H1 (cell line): ENCODE measurements at regions not wholly inside any gene's neighbourhood (a gene's known extent, or its start where the extent isn't known, plus 50 kb on each side); places are given as distances from the start of the nearest gene placed in this dataset.

Source experiments
- CTCF ChIA-PET: fragments of 300-600 bp; sonication (Branson Sonifier 250); formaldehyde crosslinking; loops from one replicate; lab custom pipeline; 2021; ENCODE audit not compliant: partially characterized antibody; lab: Charles Lee
- POLR2A ChIA-PET: fragments of 300-600 bp; sonication (Branson Sonifier 250); formaldehyde crosslinking; loops from one replicate; lab custom pipeline; 2021; ENCODE audit warnings: inconsistent platforms; ENCODE audit not compliant: partially characterized antibody; lab: Charles Lee
- DNase-seq, 2 experiments: peaks; one replicate each; pipeline versions ENCODE4 v3.0.0 to v3.0.0-alpha.2; 2010 to 2022; ENCODE audit warnings: low spot score in 2 of 2, low read depth in 1 of 2, mixed read lengths in 1 of 2
- FAIRE-seq: peaks from 2 replicates; lab custom pipeline; 2011; peaks lifted over from hg19 to GRCh38; lab: Jason Lieb, UNC
- H2AFZ ChIP-seq: 2 replicates; pipeline ENCODE4 v1.8.1; 2012; ENCODE audit warnings: low read length, inconsistent platforms
- H2AK5ac ChIP-seq: 2 replicates; pipeline ENCODE4 v1.6.1; 2013; ENCODE audit warnings: low read depth, low read length
- H2BK120ac ChIP-seq: replicated peaks from 2 replicates; pipeline ENCODE3; 2013; ENCODE audit warnings: low read depth, low read length, inconsistent platforms
- H2BK12ac ChIP-seq: 2 replicates; pipeline ENCODE4 v1.6.1; 2013; ENCODE audit warnings: low read depth, low read length
- H2BK15ac ChIP-seq: 2 replicates; pipeline ENCODE4 v1.6.1; 2013; ENCODE audit warnings: low read length
- H2BK20ac ChIP-seq: 2 replicates; pipeline ENCODE4 v1.6.1; 2013; ENCODE audit warnings: low read length
- H2BK5ac ChIP-seq: 2 replicates; pipeline ENCODE4 v1.6.1; 2013; ENCODE audit warnings: low read depth, low read length
- H3K14ac ChIP-seq: 2 replicates; pipeline ENCODE4 v1.6.1; 2013; ENCODE audit warnings: inconsistent platforms; ENCODE audit not compliant: insufficient read length
- H3K18ac ChIP-seq: 2 replicates; pipeline ENCODE4 v1.6.1; 2013; ENCODE audit warnings: low read length; ENCODE audit errors: extremely low read depth
- H3K23ac ChIP-seq: 2 replicates; pipeline ENCODE4 v1.6.1; 2013; ENCODE audit warnings: inconsistent platforms; ENCODE audit not compliant: insufficient read length
- H3K23me2 ChIP-seq: 2 replicates; pipeline ENCODE4 v1.6.1; 2013; ENCODE audit warnings: low read depth, low read length
- H3K27ac ChIP-seq: 2 replicates; pipeline ENCODE4 v1.6.1; 2011; ENCODE audit warnings: low read depth, low read length, inconsistent platforms
- H3K27me3 ChIP-seq, 4 experiments: replicated peaks in 1 of 4; 1 replicate in 1 of 4; 2 replicates in 3 of 4; pipeline versions ENCODE4 v1.6.1 to v1.8.1; 2011 to 2013; ENCODE audit warnings: low read length in 3 of 4, mild to moderate bottlenecking in 3 of 4, inconsistent platforms in 2 of 4, mixed read lengths in 2 of 4, moderate library complexity in 1 of 4; ENCODE audit not compliant: control insufficient read depth in 3 of 4, insufficient read depth in 3 of 4; ENCODE audit errors: extremely low read depth in 1 of 4
- H3K36me3 ChIP-seq, 4 experiments: 2 replicates each; pipeline versions ENCODE4 v1.6.1 to v1.8.1; 2011 to 2013; ENCODE audit warnings: mild to moderate bottlenecking in 4 of 4, low read length in 3 of 4, moderate library complexity in 2 of 4, control low read depth in 1 of 4, inconsistent platforms in 1 of 4; ENCODE audit not compliant: insufficient read depth in 4 of 4, control insufficient read depth in 2 of 4
- H3K4ac ChIP-seq: replicated peaks from 2 replicates; pipeline ENCODE3; 2013; ENCODE audit warnings: low read length, low read depth, mixed read lengths, inconsistent platforms; ENCODE audit not compliant: insufficient read length
- H3K4me1 ChIP-seq, 4 experiments: replicated peaks in 1 of 4; 1 replicate in 1 of 4; 2 replicates in 3 of 4; pipeline versions ENCODE4 v1.6.1 to v1.8.1; 2011 to 2013; ENCODE audit warnings: low read length in 3 of 4, inconsistent platforms in 2 of 4, mixed read lengths in 1 of 4; ENCODE audit not compliant: insufficient read depth in 4 of 4, control insufficient read depth in 3 of 4
- H3K4me2 ChIP-seq, 2 experiments: 2 replicates each; pipeline versions ENCODE4 v1.6.1 to v1.8.1; 2011 to 2013; ENCODE audit warnings: low read depth in 2 of 2, low read length in 2 of 2, control low read depth in 1 of 2, inconsistent platforms in 1 of 2, mild to moderate bottlenecking in 1 of 2; ENCODE audit not compliant: insufficient read depth in 1 of 2
- H3K4me3 ChIP-seq, 4 experiments: fragments of 200-600, 300-600 bp in 1 of 4; sonication (generic), shearing (Covaris generic), sonication (Bioruptor Twin) in 1 of 4; 2 replicates each; pipeline versions ENCODE4 v1.5.1 to v1.8.1; 2011 to 2016; ENCODE audit warnings: low read length in 4 of 4, low read depth in 3 of 4, control low read depth in 2 of 4, inconsistent platforms in 2 of 4, mild to moderate bottlenecking in 2 of 4, mixed read lengths in 1 of 4, moderate library complexity in 1 of 4; ENCODE audit not compliant: insufficient read depth in 2 of 4; ENCODE audit errors: extremely low read depth in 1 of 4
- H3K56ac ChIP-seq: replicated peaks from 2 replicates; pipeline ENCODE3; 2013; ENCODE audit warnings: low read depth, mild to moderate bottlenecking, mixed read lengths, low read length, inconsistent platforms; ENCODE audit not compliant: insufficient read length
- H3K79me1 ChIP-seq: 2 replicates; pipeline ENCODE4 v1.6.1; 2013; ENCODE audit warnings: low read depth, low read length, control low read depth
- H3K79me2 ChIP-seq, 2 experiments: 2 replicates each; pipeline versions ENCODE4 v1.6.1 to v1.8.1; 2012 to 2013; ENCODE audit warnings: low read length in 2 of 2, mild to moderate bottlenecking in 2 of 2, inconsistent platforms in 1 of 2; ENCODE audit not compliant: insufficient read depth in 2 of 2, control insufficient read depth in 1 of 2
- H3K9ac ChIP-seq, 4 experiments: replicated peaks in 1 of 4; 1 replicate in 1 of 4; 2 replicates in 3 of 4; pipeline versions ENCODE4 v1.6.1 to v1.8.1; 2011 to 2013; ENCODE audit warnings: low read depth in 3 of 4, low read length in 3 of 4, control low read depth in 2 of 4, mild to moderate bottlenecking in 2 of 4, moderate library complexity in 2 of 4, inconsistent platforms in 1 of 4; ENCODE audit errors: extremely low read depth in 1 of 4
- H3K9me3 ChIP-seq, 2 experiments: 2 replicates each; pipeline versions ENCODE4 v1.6.1 to v1.8.1; 2012 to 2013; ENCODE audit warnings: mild to moderate bottlenecking in 2 of 2, moderate library complexity in 2 of 2, control low read depth in 1 of 2, inconsistent platforms in 1 of 2, low read depth in 1 of 2, low read length in 1 of 2, mixed read lengths in 1 of 2; ENCODE audit not compliant: insufficient read depth in 2 of 2
- H4K20me1 ChIP-seq, 2 experiments: replicated peaks in 1 of 2; 2 replicates each; pipeline versions ENCODE3 to v1.8.1; 2011 to 2013; ENCODE audit warnings: inconsistent platforms in 2 of 2, low read length in 2 of 2, mild to moderate bottlenecking in 1 of 2; ENCODE audit not compliant: insufficient read depth in 2 of 2, control insufficient read depth in 1 of 2
- H4K5ac ChIP-seq: 2 replicates; pipeline ENCODE4 v1.6.1; 2013; ENCODE audit warnings: low read length, low read depth, mixed read lengths, inconsistent platforms; ENCODE audit not compliant: insufficient read length
- H4K8ac ChIP-seq: 2 replicates; pipeline ENCODE4 v1.8.0; 2013; ENCODE audit warnings: mild to moderate bottlenecking, moderate library complexity, low read length, inconsistent platforms; ENCODE audit not compliant: insufficient read depth; ENCODE audit errors: extremely low read depth
- H4K91ac ChIP-seq: replicated peaks from 2 replicates; pipeline ENCODE3; 2013; ENCODE audit warnings: low read length, mixed read lengths, inconsistent platforms; ENCODE audit not compliant: insufficient read length
- ASH2L ChIP-seq: fragments of 200-600, 300-600 bp; sonication (generic); IDR thresholded peaks from one replicate; pipeline ENCODE4 v1.7.1; 2017; ENCODE audit warnings: low read length
- BACH1 ChIP-seq: IDR thresholded peaks from 2 replicates; pipeline ENCODE4 v1.6.1; 2012; ENCODE audit warnings: low read length, improper control_type of control experiment
- CHD1 ChIP-seq: IDR thresholded peaks from 2 replicates; pipeline ENCODE4 v1.6.1; 2012; ENCODE audit warnings: low read depth, low read length, improper control_type of control experiment
- EGR1 ChIP-seq: IDR thresholded peaks from 2 replicates; pipeline ENCODE4 v1.6.1; 2011; ENCODE audit warnings: low read depth, low read length, borderline replicate concordance
- GTF2F1 ChIP-seq: IDR thresholded peaks from 2 replicates; pipeline ENCODE4 v1.6.1; 2012; ENCODE audit warnings: low read depth, low read length, improper control_type of control experiment, borderline replicate concordance
- HDAC6 ChIP-seq: IDR thresholded peaks from one replicate; pipeline ENCODE4 v1.7.1; 2012; ENCODE audit warnings: low read depth, mild to moderate bottlenecking, inconsistent platforms, low read length, moderate library complexity
- KDM1A ChIP-seq: fragments of 200-600, 300-600 bp; sonication (generic); IDR thresholded peaks from 2 replicates; pipeline ENCODE4 v1.7.1; 2016; ENCODE audit warnings: mild to moderate bottlenecking, low read length, borderline replicate concordance
- KDM5A ChIP-seq: fragments of 200-600 bp; IDR thresholded peaks from 2 replicates; pipeline ENCODE4 v1.7.1; 2012; ENCODE audit warnings: mild to moderate bottlenecking, low read length, inconsistent platforms, mixed read lengths
- NANOG ChIP-seq: IDR thresholded peaks from 2 replicates; pipeline ENCODE4 v1.6.1; 2011; ENCODE audit warnings: low read length, low read depth, mild to moderate bottlenecking, inconsistent platforms; ENCODE audit not compliant: insufficient read depth, poor library complexity, severe bottlenecking
- POU5F1 ChIP-seq: IDR thresholded peaks from 2 replicates; pipeline ENCODE4 v1.6.1; 2011; ENCODE audit warnings: low read depth, mild to moderate bottlenecking, low read length, moderate library complexity
- RNF2 ChIP-seq: fragments of 200-900, 300-1000 bp; sonication (generic); IDR thresholded peaks from 2 replicates; pipeline ENCODE4 v1.7.1; 2016; ENCODE audit warnings: borderline replicate concordance, low read depth, mild to moderate bottlenecking, antibody characterized with exemption, low read length; ENCODE audit not compliant: poor library complexity, severe bottlenecking; ENCODE audit errors: missing control alignments
- USF2 ChIP-seq: IDR thresholded peaks from 2 replicates; pipeline ENCODE4 v1.6.1; 2011; ENCODE audit warnings: low read length, improper control_type of control experiment
- WGBS, 2 experiments: shearing (Covaris generic) in 1 of 2; methylation state at CpG; one replicate each; pipeline versions ENCODE4 v1.1.6 to v1.1.7; 2013 to 2015; ENCODE audit warnings: low lambda C conversion rate in 2 of 2, mixed read lengths in 2 of 2, inconsistent platforms in 1 of 2, low coverage in 1 of 2, missing lambda C conversion rate in 1 of 2; ENCODE audit not compliant: insufficient replicate concordance in 2 of 2, insufficient coverage in 1 of 2, insufficient read length in 1 of 2; ENCODE audit errors: extremely low coverage in 1 of 2, missing lambda C conversion rate in 1 of 2; 5-methylcytosine and 5-hydroxymethylcytosine counted together

DNA sequence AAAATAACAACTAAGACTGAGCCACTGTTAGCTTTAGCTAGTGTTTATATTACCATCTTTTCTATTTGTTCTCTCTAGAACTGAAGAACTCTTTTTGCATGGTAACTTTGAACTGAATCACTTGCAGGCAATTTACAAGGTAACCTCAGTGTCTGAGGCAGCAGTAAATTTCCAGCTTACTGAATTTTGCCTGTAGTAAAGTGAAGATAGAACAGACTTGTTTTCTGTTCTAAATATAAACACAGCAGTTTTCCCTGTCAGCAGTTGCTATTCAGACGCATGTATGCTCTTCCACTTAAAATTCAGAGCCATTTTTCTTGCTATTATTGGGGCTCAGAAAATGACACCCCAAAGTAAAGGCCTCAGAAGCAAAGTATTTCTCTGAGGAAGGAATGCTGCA is 974.0 kb upstream of the GJE1 start:
- Histone ChIP-seq H3K4me1 (peaks cover 0 to 2% (median 1%) of the 10 kb centered on the region in 4 experiments; a peak in 2 of 7 replicates), H3K27me3 (no peaks in the 10 kb centered on the region), H3K4me3 (no peak overlapping the region), H3K4ac (no peak overlapping the region), H3K9me3 (peaks cover 0 to 12% of the 10 kb centered on the region in 2 experiments; a peak in 2 of 4 replicates), H3K27ac (no peak overlapping the region), H3K36me3 (peaks cover 0 to 10% (median 5%) of the 10 kb centered on the region in 4 experiments; a peak in 3 of 8 replicates), H2BK15ac (no peak overlapping the region), H4K5ac (no peak overlapping the region), H2AFZ (no peak overlapping the region), H3K4me2 (no peak overlapping the region), H3K79me2 (no peaks in the 10 kb centered on the region), H2BK120ac (no peak overlapping the region), H4K8ac (no peak overlapping the region), H3K23me2 (no peaks in the 10 kb centered on the region), H2AK5ac (no peak overlapping the region), H3K79me1 (no peaks in the 10 kb centered on the region), H3K14ac (no peak overlapping the region), H2BK5ac (no peak overlapping the region), H4K91ac (no peak overlapping the region), H3K23ac (no peak overlapping the region), H4K20me1 (no peaks in the 10 kb centered on the region), H3K9ac (no peak overlapping the region), H2BK12ac (no peak overlapping the region), H3K18ac (no peak overlapping the region), H3K56ac (no peak overlapping the region), H2BK20ac (no peak overlapping the region)
- FAIRE-seq (no peak), DNase-seq (no peak)
- CTCF ChIA-PET, result no interaction called here
- WGBS, 2 experiments, result 85% methylated on average over 1 of the region's 1 CpG; no CpG with 5 or more reads in 1 of the 2 experiments
- POLR2A ChIA-PET, result no interaction called here
- TF ChIP-seq USF2 (no peak), KDM1A (no peak), EGR1 (no peak), CHD1 (no peak), GTF2F1 (no peak), RNF2 (no peak), KDM5A (no peak), BACH1 (no peak), POU5F1 (no peak), NANOG (no peak), HDAC6 (no peak), ASH2L (no peak)
